HG02759 (cell line): ENCODE measurements at regions not wholly inside any gene's neighbourhood (a gene's known extent, or its start where the extent isn't known, plus 50 kb on each side); places are given as distances from the start of the nearest gene placed in this dataset.

ENCODE experiments used
- ATAC-seq: cut with Tn5 transposase; IDR thresholded peaks from one replicate; pipeline ENCODE4 v1.9.1; 2021; ENCODE audit warnings: mild to moderate bottlenecking, moderate library complexity; ENCODE audit not compliant: unreplicated experiment

- ATAC-seq: no peak
Observed at GRCh38 chr5:67488885-67489284, 292.3 kb upstream of the CD180 start.

DNA sequence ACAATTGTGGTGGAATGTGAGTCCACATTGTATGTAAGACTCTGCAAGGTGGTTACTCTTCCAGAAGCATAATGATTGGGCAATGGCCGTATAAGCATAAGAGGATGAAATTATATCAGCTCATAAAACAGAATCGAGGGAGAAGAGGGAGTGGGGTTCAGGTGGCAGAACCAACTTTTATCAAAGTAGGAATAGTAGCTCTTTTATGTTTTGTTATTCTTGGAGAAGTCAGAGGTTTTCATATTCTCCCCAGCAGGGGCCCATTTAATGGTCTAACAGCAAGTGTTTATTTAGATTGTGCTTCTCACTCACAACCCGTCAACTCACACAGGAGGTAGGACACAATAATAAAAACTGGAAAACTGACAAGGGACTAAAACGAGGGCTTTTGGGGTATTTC, 291.3 kb upstream of the CD180 start:
- no peak for ATAC-seq

- no peak for ATAC-seq
Observed at GRCh38 chr5:67483453-67484030, 286.9 kb upstream of the CD180 start.

- ATAC-seq: no peak
Observed at GRCh38 chr5:67481362-67481761, 284.8 kb upstream of the CD180 start.

GRCh38 chr5:67478337-67478736, 281.7 kb upstream of the CD180 start:
- no peak for ATAC-seq

DNA sequence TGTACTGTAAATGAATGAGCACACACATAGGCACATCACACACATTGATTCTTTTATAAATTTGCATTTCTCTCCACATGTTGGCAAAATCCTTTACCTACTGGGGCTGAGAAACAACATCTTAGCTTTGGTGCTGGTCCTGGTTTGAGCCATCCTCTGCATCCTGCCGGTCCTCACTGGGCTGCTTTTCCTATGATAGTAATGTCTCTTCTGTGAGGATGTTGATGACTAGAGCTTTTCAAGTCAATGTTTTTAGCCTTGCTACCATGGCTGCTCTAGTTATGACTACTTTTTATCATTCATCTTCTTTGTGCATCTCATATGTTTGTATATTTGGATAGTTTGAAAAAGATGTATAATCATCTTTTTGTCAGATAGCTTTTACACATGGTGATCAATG, 280.4 kb upstream of the CD180 start:
- no peak for ATAC-seq

DNA sequence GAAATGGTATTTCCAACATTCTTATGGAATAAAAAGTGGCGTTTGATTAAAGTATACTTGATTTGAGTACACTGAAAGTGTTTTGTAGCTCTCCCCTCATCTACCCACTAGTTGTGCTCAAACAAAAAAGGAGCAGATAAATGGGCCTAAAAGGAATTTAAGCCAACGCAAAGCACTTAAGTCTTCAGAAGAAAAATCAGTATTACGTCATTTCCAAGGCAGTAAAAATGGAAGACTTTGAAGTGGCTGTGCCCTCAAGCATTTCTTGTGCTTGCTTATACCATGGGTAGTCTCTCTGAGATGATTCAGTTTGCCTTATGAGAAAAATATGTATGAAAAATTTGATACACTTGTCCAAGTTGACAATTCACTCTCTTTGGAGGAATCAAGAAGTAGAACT, 279.9 kb upstream of the CD180 start:
- ATAC-seq: no peak

DNA sequence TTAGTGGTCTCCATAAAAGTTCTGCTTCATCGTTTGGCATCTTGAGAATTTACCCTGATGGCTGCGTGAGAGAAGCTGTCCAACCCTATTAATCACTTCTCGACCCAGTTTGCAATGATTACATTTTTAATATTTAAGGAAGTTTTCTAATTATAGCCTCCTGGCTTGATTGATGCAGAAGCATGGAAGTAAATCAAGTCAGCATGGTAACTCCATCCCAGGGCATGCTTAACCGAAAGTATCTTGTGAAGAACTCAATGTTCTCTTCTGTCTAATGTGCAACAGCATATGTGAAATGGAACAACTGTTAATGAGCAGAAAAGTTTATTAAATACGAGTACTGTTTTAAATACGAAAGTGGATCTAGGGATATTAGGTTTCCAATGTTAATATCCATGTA, 278.9 kb upstream of the CD180 start:
- ATAC-seq: no peak

DNA sequence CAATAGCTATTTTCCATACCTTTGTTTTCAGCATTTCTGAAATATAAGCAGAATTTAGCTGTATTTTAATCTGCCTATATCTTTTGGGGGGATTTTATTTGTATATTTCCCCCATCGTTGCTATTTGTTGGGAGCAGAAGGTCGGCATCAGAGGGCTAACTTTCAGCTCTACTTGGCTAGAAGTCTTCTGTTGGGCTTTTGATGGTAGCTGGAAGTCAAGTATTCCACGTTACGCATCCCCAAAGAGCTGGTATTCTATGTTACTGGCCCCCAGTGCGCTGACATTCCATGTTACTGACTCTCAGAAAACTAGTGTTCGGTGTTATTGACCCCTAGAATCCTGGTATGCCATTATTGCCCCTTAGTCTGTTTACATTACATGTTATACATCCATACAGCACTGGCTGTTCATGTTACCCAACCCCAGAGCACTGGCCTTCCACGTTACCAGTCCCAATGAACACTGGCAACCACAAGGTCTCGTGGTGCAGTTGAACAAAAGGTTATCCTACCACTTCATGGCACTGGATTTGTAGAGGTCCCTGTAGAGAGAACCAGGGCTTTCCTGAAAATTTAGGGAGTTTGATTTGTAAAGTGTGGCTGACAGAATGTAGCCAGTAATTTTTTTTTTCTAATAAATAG, 278.1 kb upstream of the CD180 start:
- no peak for ATAC-seq

DNA sequence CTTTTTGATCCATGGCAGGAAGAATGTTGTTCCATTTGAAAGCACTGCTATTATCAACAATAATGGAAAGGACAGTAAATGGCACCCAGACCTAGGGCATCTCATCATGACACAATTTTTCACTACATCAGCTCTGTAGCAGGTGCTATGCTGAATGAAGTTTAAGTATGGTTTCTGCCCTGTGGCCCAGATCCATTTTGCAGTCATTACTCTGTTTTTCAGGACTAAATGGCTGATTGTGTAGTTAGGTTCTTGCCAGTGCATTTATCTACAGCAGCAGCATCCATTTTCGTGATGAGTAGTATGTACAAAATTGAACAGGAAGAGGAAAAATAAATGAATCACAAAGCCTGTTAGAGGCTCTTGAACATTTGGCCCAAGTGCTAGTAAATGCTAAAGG, 270.5 kb upstream of the CD180 start:
- ATAC-seq: no peak

GRCh38 chr5:67465537-67466207, 269.1 kb upstream of the CD180 start:
- ATAC-seq: no peak

DNA sequence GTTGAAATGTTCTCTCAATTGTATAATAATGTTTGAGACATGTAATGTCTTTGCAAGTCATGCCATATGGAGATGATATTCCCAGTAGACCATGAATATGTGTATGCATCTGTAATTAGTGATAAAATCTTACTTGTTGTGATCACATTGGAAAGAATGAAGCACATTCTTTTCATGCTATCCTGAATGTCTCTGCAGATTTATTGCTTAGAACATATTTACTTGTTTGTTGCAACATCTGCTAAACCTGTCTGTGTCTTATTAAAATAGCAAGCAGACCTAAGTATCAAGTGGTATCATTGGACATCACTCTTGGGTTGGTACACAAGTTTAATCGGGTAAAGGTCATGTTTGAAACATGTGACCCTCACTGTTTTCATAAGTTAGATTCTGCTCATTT, 265.5 kb upstream of the CD180 start:
- no peak for ATAC-seq

- no peak for ATAC-seq
Observed at GRCh38 chr5:67459253-67459652, 262.7 kb upstream of the CD180 start.

DNA sequence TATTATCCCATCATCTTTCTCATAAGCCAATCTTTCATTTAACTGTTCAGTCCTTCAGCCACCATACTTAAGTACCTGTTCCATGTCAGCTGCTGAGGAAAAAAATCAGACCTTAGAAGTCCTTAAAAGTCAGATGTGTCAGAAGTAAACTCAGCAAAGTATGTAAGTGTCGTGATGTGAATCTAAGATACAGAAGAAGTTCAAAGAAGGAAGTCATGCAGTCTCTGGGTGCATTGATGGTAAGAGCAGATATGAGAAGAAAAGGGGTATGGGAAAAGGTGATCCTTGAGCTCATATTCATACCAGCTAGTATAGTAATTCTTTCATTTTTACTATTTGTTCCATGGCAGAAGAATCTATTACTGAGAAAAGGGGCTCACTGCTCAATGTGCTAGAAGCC, 259.4 kb upstream of the CD180 start:
- no peak for ATAC-seq

DNA sequence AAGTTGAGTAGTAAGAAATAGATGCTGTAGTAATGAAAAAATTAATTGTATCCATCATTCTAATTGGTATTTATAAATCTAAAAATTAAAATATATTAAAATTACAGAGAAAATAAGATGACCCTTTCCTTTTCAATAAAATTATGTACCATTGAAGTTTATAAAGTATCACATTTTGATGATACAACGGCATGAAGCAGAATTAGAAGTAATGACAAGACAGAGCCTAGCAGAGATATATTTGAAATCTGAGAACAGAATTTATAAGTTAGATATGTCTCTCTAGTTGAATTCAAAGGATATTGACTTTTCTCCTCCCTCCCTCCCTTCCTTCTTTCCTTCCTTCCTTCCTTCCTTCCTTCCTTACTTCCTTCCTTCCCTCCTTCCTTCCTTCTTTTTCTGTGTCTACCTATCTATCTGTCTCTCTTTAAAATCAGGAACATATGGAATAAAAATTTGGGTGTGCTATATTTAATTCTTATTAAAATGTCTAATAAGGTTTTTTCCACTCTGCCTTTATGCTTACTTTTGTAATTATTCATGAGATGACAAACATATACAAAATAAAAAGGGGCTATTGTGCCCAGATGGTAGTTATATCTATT, 258.5 kb upstream of the CD180 start:
- ATAC-seq: no peak

DNA sequence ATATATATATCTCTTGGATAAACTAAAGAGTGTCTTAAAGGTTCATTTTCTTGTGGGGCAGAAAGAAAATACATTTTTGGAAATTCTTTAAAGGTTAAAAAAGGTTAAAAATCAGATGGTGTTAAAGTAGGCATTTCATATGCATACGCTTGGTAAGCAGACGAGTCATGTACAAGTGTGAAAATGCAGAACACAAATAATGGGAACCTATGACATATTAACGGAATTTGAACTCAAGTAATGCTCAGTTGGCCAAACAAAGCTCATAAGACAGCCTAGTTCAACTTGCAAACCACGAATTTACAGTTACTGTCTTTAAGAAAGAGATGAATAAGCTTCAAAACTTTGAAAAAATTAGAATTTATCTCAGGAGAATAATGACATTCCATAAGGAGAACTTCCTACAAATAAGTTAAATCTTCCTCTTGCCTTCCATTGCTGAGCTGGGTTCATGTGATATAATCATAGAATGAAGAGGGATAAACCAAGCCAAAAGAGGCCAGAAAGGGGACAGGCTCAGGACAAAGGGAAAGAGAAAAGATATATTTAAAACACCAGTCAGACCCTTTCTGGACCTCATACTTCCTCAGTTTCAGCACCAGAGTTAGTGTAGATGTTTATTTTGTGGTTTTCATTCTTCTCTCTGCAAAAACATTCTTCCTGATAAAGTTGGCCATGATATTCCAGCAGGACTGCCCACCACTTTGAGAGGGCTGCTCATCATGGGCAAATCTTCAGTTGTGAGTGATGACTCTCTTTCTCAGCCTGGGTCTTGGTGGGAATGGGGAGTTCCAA, 256.7 kb upstream of the CD180 start:
- no peak for ATAC-seq

DNA sequence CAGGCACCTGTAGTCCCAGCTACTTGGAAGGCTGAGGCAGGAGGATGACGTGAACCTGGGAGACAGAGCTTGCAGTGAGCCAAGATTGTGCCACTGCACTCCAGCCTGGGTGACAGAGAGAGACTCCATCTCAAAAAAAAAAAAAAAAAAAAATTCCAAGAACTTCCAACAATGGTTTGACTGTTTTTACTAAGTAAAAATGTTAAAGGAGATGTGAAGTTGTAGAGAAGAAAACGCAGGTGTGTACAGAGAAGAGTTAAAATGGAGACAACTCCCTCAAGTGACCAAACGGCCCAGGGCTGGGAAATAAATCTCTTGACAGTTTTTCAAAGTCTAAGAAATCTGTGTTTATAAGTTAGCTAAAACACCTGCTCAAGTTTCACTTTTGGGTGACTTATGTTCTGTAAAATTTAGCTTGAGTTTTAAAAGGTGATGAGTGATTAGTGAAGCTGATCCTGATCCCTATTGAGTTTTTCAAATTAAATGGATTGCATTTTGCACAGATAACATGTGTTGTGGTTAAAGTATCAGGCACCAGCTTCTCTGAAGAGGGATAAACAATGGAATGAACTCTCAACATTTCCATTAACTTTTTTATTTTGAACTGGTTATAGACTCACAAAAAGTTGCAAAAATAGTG, 255.2 kb upstream of the CD180 start:
- no peak for ATAC-seq

DNA sequence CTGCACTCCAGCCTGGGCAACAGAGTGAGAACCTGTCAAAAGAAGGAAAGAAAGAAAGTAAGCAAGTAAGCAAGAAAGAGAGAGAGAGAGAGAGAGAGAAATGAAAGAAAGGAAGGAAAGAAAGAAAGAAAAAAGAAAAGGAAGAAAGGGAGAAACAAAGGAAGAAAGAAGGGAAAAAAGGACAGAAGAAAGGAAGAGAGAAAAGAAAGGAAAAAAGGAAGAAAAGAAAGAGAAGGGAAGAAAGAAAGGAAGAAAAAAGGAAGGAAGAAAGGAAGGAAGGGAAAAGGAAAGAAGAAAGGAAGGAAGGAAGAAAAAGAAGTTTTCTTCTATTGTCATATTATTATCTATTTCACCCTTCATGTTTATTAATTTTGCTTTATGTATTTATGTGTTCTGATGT, 251.1 kb upstream of the CD180 start:
- no peak for ATAC-seq

DNA sequence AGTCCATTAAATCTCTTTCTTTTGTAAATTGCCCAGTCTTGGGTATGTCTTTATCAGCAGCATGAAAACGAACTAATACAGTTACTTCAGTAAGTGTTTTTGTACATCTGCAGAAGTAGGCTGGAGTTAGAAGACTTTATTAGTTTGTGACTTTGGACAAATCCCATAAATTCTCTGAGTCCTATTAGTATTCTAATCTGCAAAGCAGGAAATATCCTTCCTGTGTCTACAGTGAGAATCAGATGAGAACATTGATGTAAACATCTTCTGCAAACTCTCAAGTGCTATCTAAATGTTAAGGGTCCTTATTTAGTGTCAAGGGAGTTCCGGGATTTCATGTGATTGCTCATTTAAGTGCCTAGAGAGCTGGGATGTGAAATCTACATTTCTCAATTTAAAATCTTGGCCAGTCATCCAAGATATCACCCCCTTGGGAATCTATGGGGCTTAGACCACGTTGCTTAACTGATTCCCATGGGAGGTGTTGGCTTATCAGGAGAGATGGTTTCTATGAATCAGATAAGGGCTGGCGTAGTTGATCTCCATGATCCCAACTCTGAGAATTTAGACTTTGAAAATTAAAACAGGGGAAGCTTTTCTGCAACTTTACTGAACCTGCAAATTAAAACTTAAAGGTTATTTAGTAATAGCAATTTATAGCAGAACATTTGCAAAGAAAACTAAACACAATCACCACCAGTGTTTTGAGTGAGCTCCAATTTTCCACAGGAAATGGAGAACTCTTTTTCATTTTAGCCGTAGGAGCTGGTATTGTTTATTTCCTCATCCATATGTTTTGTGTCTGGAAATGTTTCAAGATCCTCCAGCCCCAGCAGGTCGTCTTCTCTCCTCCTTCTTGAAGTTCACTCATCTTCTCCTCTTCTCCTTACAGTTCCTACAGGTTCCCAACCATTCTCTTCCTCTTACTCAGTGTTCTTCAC, 241.6 kb upstream of the CD180 start:
- no peak for ATAC-seq

GRCh38 chr5:67435032-67435431, 238.4 kb upstream of the CD180 start:
- no peak for ATAC-seq
